Ishikawa (cell line): ENCODE measurements at regions not wholly inside any gene's neighbourhood (a gene's known extent, or its start where the extent isn't known, plus 50 kb on each side); places are given as distances from the start of the nearest gene placed in this dataset.

Experiments used
- CEBPB ChIP-seq: IDR thresholded peaks from 2 replicates; pipeline ENCODE4 v1.6.1; 2012
- CREB1 ChIP-seq: IDR thresholded peaks from 2 replicates; pipeline ENCODE4 v1.6.1; 2012; ENCODE audit warnings: low read depth
- EGR1 ChIP-seq: IDR thresholded peaks from 2 replicates; pipeline ENCODE4 v1.6.1; 2012
- EP300 ChIP-seq: IDR thresholded peaks from 2 replicates; pipeline ENCODE4 v1.6.1; 2012; ENCODE audit warnings: borderline replicate concordance
- FOXM1 ChIP-seq: IDR thresholded peaks from 2 replicates; pipeline ENCODE4 v1.6.1; 2012; ENCODE audit warnings: low read depth, borderline replicate concordance
- MAX ChIP-seq: IDR thresholded peaks from 2 replicates; pipeline ENCODE4 v1.6.1; 2012
- NFIC ChIP-seq: IDR thresholded peaks from 2 replicates; pipeline ENCODE4 v1.6.1; 2012
- RAD21 ChIP-seq: IDR thresholded peaks from 2 replicates; pipeline ENCODE4 v1.6.1; 2012; ENCODE audit warnings: low read depth
- REST ChIP-seq: IDR thresholded peaks from 2 replicates; pipeline ENCODE4 v1.6.1; 2012; ENCODE audit warnings: low read depth, mild to moderate bottlenecking
- TAF1 ChIP-seq: IDR thresholded peaks from 2 replicates; pipeline ENCODE4 v1.6.1; 2012; ENCODE audit warnings: low read depth, mild to moderate bottlenecking
- TCF12 ChIP-seq: IDR thresholded peaks from 2 replicates; pipeline ENCODE4 v1.6.1; 2012; ENCODE audit warnings: low read depth
- TEAD4 ChIP-seq: IDR thresholded peaks from 2 replicates; pipeline ENCODE4 v1.6.1; 2012
- USF1 ChIP-seq: IDR thresholded peaks from 2 replicates; pipeline ENCODE4 v1.6.1; 2012
- YY1 ChIP-seq: IDR thresholded peaks from 2 replicates; pipeline ENCODE4 v1.6.1; 2012; ENCODE audit warnings: low read depth
- ZBTB7A ChIP-seq: IDR thresholded peaks from 2 replicates; pipeline ENCODE4 v1.6.1; 2012; ENCODE audit warnings: low read depth

- TF ChIP-seq CEBPB = no peak
- TF ChIP-seq RAD21 = no peak
- TF ChIP-seq USF1 = no peak
- no peak for TF ChIP-seq TAF1
- TF ChIP-seq NFIC = no peak
- TF ChIP-seq YY1 = no peak
- TF ChIP-seq EGR1 = no peak
- no peak for TF ChIP-seq TEAD4
- no peak for TF ChIP-seq MAX
- TF ChIP-seq EP300 = no peak
- TF ChIP-seq REST = no peak
- TF ChIP-seq TCF12 = no peak
- TF ChIP-seq CREB1 = no peak
- TF ChIP-seq FOXM1 = no peak
- TF ChIP-seq ZBTB7A = no peak
Measured at GRCh38 chr13:31970231-31970930, 61.2 kb upstream of the FRY start.

- TF ChIP-seq USF1 (no peak), TEAD4 (no peak), FOXM1 (no peak), ZBTB7A (no peak), EP300 (no peak)
Measured at GRCh38 chr13:31972453-31972852, 59.1 kb upstream of the FRY start.

- no peak for TF ChIP-seq CEBPB
- TF ChIP-seq FOXM1 = no peak
- no peak for TF ChIP-seq REST
- no peak for TF ChIP-seq CREB1
- no peak for TF ChIP-seq USF1
- TF ChIP-seq MAX = no peak
- no peak for TF ChIP-seq RAD21
Measured at GRCh38 chr13:31978021-31978420, 53.6 kb upstream of the FRY start.

GRCh38 chr13:31980830-31981229 lies 50.7 kb upstream of the FRY start:
- TF ChIP-seq YY1 (no peak), TEAD4 (no peak), EGR1 (no peak), TAF1 (no peak), USF1 (no peak), MAX (no peak), TCF12 (no peak), CREB1 (no peak)
